ENCODE measurements at regions not wholly inside any gene's neighbourhood (a gene's known extent, or its start where the extent isn't known, plus 50 kb on each side); places are given as distances from the start of the nearest gene placed in this dataset.

DNA sequence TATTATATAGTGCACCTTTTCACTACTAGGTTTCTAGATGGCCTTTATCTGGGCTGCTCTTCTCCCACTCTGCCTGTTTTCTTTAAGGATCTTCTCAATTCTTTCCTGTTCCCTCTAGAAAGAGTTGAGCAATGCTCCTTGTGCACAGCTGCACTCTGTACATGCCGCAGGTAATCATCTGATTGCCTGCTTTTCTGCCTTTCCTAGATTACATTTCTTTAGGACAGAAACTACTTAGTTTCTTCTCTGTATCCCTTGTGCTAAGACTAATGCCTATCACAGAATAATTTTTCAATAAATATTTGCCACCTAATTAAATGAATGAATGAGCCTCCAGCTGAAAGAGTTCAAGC, 802.4 kb upstream of the ID2 start:
- TF ChIP-seq, protein P1, sequence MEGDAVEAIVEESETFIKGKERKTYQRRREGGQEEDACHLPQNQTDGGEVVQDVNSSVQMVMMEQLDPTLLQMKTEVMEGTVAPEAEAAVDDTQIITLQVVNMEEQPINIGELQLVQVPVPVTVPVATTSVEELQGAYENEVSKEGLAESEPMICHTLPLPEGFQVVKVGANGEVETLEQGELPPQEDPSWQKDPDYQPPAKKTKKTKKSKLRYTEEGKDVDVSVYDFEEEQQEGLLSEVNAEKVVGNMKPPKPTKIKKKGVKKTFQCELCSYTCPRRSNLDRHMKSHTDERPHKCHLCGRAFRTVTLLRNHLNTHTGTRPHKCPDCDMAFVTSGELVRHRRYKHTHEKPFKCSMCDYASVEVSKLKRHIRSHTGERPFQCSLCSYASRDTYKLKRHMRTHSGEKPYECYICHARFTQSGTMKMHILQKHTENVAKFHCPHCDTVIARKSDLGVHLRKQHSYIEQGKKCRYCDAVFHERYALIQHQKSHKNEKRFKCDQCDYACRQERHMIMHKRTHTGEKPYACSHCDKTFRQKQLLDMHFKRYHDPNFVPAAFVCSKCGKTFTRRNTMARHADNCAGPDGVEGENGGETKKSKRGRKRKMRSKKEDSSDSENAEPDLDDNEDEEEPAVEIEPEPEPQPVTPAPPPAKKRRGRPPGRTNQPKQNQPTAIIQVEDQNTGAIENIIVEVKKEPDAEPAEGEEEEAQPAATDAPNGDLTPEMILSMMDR (IDR thresholded peaks at IDR 0.05): no peak
- TF ChIP-seq POLR2A (IDR thresholded peaks at IDR 0.05): no peak

All from heart left ventricle (tissue), 13 donors.